SIG-M5 treated with dmso at 0.1 percent for 504 hours (cell line): ENCODE measurements at regions not wholly inside any gene's neighbourhood (a gene's known extent, or its start where the extent isn't known, plus 50 kb on each side); places are given as distances from the start of the nearest gene placed in this dataset.
"Not testable (repeated sequence)": the region's sequence is repeated elsewhere in the genome, so short reads cannot be mapped to it uniquely, and the experiment has no call there.

Experiments
- DNase-seq: peaks from one replicate; lab custom pipeline; 2025; ENCODE audit not compliant: unreplicated experiment; lab: John Stamatoyannopoulos, UW

GRCh38 chr9:29422438-29422837 is 1849.2 kb upstream of the C9orf72 start:
- no peak for DNase-seq

- DNase-seq: no peak
Measured at GRCh38 chr9:29432191-29432590, 1858.9 kb upstream of the C9orf72 start.

- DNase-seq: not testable (repeated sequence)
Measured at GRCh38 chr9:29432656-29433055, 1859.4 kb upstream of the C9orf72 start.

- no peak for DNase-seq
Measured at GRCh38 chr9:29435368-29435767, 1862.1 kb upstream of the C9orf72 start.

GRCh38 chr9:29437526-29437925 is 1864.2 kb upstream of the C9orf72 start:
- no peak for DNase-seq

- no peak for DNase-seq
Measured at GRCh38 chr9:29439961-29440360, 1866.7 kb upstream of the C9orf72 start.

GRCh38 chr9:29440449-29440848 is 1867.2 kb upstream of the C9orf72 start:
- DNase-seq: no peak

GRCh38 chr9:29445751-29446150 is 1872.5 kb upstream of the C9orf72 start:
- DNase-seq: no peak

GRCh38 chr9:29449306-29449705 is 1876.0 kb upstream of the C9orf72 start:
- no peak for DNase-seq

GRCh38 chr9:29450343-29450875 is 1877.1 kb upstream of the C9orf72 start:
- not testable (repeated sequence) for DNase-seq

GRCh38 chr9:29456940-29457339 is 1883.7 kb upstream of the C9orf72 start:
- DNase-seq: no peak

GRCh38 chr9:29475471-29475870 is 1902.2 kb upstream of the C9orf72 start:
- DNase-seq: no peak

- no peak for DNase-seq
Measured at GRCh38 chr9:29511680-29512079, 1938.4 kb upstream of the C9orf72 start.

GRCh38 chr9:29514336-29514735 is 1941.1 kb upstream of the C9orf72 start:
- no peak for DNase-seq

- DNase-seq: no peak
Measured at GRCh38 chr9:29514862-29515261, 1941.6 kb upstream of the C9orf72 start.

- DNase-seq: no peak
Measured at GRCh38 chr9:29548436-29548835, 1975.2 kb upstream of the C9orf72 start.

GRCh38 chr9:29555502-29555901 is 1982.2 kb upstream of the C9orf72 start:
- no peak for DNase-seq

GRCh38 chr9:29556317-29556716 is 1983.0 kb upstream of the C9orf72 start:
- DNase-seq: no peak

- no peak for DNase-seq
Measured at GRCh38 chr9:29556746-29557145, 1983.5 kb upstream of the C9orf72 start.

GRCh38 chr9:29564564-29564963 is 1991.3 kb upstream of the C9orf72 start:
- no peak for DNase-seq

- no peak for DNase-seq
Measured at GRCh38 chr9:29575219-29575618, 2001.9 kb upstream of the C9orf72 start.

GRCh38 chr9:29588361-29588760 is 2015.1 kb upstream of the C9orf72 start:
- no peak for DNase-seq

- DNase-seq: no peak
Measured at GRCh38 chr9:29609282-29609681, 2036.0 kb upstream of the C9orf72 start.

GRCh38 chr9:29613773-29614172 is 2040.5 kb upstream of the C9orf72 start:
- DNase-seq: no peak
